ENCODE measurements at regions not wholly inside any gene's neighbourhood (a gene's known extent, or its start where the extent isn't known, plus 50 kb on each side); places are given as distances from the start of the nearest gene placed in this dataset.

GRCh38 chr20:4352348-4352747 is 103.3 kb upstream of the ADRA1D start:
- H3K36me3 ChIP-seq (replicated peaks; ENCODE audit: control insufficient read depth, insufficient read depth, low read length) = no peaks in the 10 kb centered on the region
- no peak overlapping the region for H3K4me3 ChIP-seq (ENCODE audit: insufficient read depth, low read depth, low read length)
- no peak for DNase-seq
- H3K27me3 ChIP-seq (ENCODE audit: control insufficient read depth, insufficient read depth, low read length) = no peaks in the 10 kb centered on the region

GRCh38 chr20:4350096-4350495 is 101.0 kb upstream of the ADRA1D start:
- DNase-seq = no peak

DNA sequence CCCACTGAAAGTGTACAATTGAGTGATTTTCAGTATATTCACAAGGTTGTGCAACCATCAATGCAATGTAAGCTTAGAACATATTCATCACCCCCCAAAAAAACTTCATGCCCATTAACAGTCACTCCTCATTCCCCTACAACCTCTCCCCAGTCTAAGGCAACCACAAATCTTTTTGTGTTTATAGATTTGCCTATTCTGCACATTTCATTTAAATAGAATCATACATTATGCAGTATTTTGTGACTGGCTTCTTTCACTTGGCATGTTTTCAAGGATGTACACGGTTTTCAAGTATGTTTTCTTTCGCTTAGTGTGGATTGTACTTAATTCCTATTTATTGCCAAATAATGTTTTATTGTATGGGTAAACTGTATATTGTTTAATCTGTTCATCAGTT is 95.6 kb upstream of the ADRA1D start:
- Histone ChIP-seq H3K4me3 (ENCODE audit: insufficient read depth, low read depth, low read length) (no peak overlapping the region), H3K36me3 (replicated peaks; ENCODE audit: control insufficient read depth, insufficient read depth, low read length) (no peaks in the 10 kb centered on the region), H3K27me3 (ENCODE audit: control insufficient read depth, insufficient read depth, low read length) (no peaks in the 10 kb centered on the region)
- no peak for DNase-seq

More at GRCh38 chr20:4350096-4350495, 101.0 kb upstream of the ADRA1D start:
- no peaks in the 10 kb centered on the region for H3K27me3 ChIP-seq (ENCODE audit: control insufficient read depth, insufficient read depth, low read length)
- H3K4me3 ChIP-seq (ENCODE audit: insufficient read depth, low read depth, low read length) = no peak overlapping the region
- no peaks in the 10 kb centered on the region for H3K36me3 ChIP-seq (replicated peaks; ENCODE audit: control insufficient read depth, insufficient read depth, low read length)

DNA sequence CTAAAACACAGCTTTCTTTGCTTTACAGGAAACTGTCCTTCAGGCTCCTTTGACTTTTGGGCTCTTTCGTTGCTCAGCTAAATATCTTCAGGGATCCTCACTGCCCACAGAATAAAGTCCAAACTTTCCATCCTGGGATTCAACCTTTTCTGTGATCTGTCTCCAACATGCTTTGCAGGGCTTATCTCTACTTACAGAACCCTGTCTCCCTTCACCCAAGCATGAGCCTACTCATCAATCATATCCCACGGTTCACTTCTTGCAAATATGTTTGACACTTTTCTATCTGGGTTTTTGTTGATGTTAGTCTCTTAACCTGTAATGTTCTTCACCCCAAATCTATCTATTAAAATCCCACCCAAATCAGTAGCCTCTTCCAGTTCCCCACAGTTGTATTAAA is 93.5 kb upstream of the ADRA1D start:
- H3K4me3 ChIP-seq (ENCODE audit: insufficient read depth, low read depth, low read length) = no peak overlapping the region
- no peaks in the 10 kb centered on the region for H3K27me3 ChIP-seq (ENCODE audit: control insufficient read depth, insufficient read depth, low read length)
- DNase-seq = no peak

DNA sequence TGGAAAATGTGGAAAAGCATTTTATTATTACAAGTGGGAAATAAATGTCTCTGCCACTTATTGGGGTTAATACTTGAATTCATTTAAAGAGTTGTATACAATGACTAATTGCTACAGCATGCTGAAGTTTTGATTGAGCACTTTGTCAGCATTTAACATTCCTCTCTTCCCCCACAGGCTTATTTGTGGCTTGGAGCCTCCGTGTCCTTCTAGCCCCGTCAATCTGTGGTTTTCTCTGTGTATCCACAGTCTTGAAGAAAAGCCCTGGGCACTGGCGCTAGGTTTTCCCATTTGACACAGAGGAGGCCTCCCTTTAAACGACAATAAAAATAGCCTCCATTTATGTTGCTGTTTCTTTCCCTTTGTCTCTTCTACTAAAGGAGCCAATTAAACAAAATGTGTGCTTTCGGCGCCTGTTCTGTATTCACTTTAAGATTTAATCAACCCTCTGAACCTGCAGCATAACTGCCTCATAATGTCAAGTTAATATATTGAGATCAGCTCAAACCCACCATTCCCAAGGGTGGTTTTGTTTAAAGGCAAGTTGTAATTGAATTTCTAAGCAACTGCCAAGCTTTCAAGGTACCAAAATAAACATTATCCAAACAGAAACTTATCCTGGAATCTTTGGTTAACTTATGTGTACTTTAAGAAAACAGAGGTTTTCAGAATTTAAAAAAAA is 92.9 kb upstream of the ADRA1D start:
- DNase-seq = no peak
- no peaks in the 10 kb centered on the region for H3K27me3 ChIP-seq (ENCODE audit: control insufficient read depth, insufficient read depth, low read length)
- no peaks in the 10 kb centered on the region for H3K36me3 ChIP-seq (replicated peaks; ENCODE audit: control insufficient read depth, insufficient read depth, low read length)
- no peak overlapping the region for H3K4me3 ChIP-seq (ENCODE audit: insufficient read depth, low read depth, low read length)

More for the DNA sequence above, 93.5 kb upstream of the ADRA1D start:
- H3K36me3 ChIP-seq (replicated peaks; ENCODE audit: control insufficient read depth, insufficient read depth, low read length) = no peaks in the 10 kb centered on the region

GRCh38 chr20:4335722-4336121 is 86.6 kb upstream of the ADRA1D start:
- Histone ChIP-seq H3K27me3 (ENCODE audit: control insufficient read depth, insufficient read depth, low read length) (no peaks in the 10 kb centered on the region; the same call in 1 of the 2 replicates), H3K4me3 (ENCODE audit: insufficient read depth, low read depth, low read length) (no peak overlapping the region), H3K36me3 (replicated peaks; ENCODE audit: control insufficient read depth, insufficient read depth, low read length) (no peaks in the 10 kb centered on the region)
- DNase-seq = no peak

GRCh38 chr20:4332121-4332860 is 83.2 kb upstream of the ADRA1D start:
- DNase-seq = no peak
- Histone ChIP-seq H3K36me3 (replicated peaks; ENCODE audit: control insufficient read depth, insufficient read depth, low read length) (no peaks in the 10 kb centered on the region), H3K27me3 (ENCODE audit: control insufficient read depth, insufficient read depth, low read length) (no peaks in the 10 kb centered on the region; the same call in 1 of the 2 replicates), H3K4me3 (ENCODE audit: insufficient read depth, low read depth, low read length) (no peak overlapping the region)

- no peak overlapping the region for H3K4me3 ChIP-seq (ENCODE audit: insufficient read depth, low read depth, low read length)
- DNase-seq = no peak
- H3K27me3 ChIP-seq (ENCODE audit: control insufficient read depth, insufficient read depth, low read length) = no peaks in the 10 kb centered on the region; the same call in 1 of the 2 replicates
- H3K36me3 ChIP-seq (replicated peaks; ENCODE audit: control insufficient read depth, insufficient read depth, low read length) = no peaks in the 10 kb centered on the region
Measured at GRCh38 chr20:4330011-4330410, 80.9 kb upstream of the ADRA1D start.

GRCh38 chr20:4329232-4329631 is 80.1 kb upstream of the ADRA1D start:
- H3K36me3 ChIP-seq (replicated peaks; ENCODE audit: control insufficient read depth, insufficient read depth, low read length) = no peaks in the 10 kb centered on the region

GRCh38 chr20:4328541-4328940 is 79.5 kb upstream of the ADRA1D start:
- no peak for DNase-seq
- H3K36me3 ChIP-seq (replicated peaks; ENCODE audit: control insufficient read depth, insufficient read depth, low read length) = no peaks in the 10 kb centered on the region
- no peak overlapping the region for H3K4me3 ChIP-seq (ENCODE audit: insufficient read depth, low read depth, low read length)
- H3K27me3 ChIP-seq (ENCODE audit: control insufficient read depth, insufficient read depth, low read length) = no peaks in the 10 kb centered on the region

More at GRCh38 chr20:4329232-4329631, 80.1 kb upstream of the ADRA1D start:
- peak; percentile 40 for DNase-seq
- Histone ChIP-seq H3K4me3 (ENCODE audit: insufficient read depth, low read depth, low read length) (no peak overlapping the region), H3K27me3 (ENCODE audit: control insufficient read depth, insufficient read depth, low read length) (no peaks in the 10 kb centered on the region)

DNA sequence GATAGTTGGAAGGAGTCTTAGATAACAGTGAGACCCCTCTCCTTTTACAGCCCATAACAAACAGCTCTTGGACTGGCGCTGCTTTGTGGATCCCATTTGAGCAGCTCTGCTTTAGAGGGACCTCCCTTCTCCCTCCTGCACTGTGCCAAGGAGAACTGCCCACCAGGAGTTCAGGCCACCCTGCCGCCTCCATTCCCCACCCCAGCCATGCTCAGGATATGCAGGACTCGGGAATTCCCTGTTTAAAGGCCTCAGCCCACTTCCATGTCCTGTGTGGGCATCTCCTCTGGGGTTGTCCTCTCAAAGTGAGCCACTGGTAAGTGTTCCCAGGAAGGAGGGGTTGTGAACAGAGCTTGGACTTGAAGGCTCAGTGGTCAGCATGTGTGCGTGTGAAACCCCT is 78.9 kb upstream of the ADRA1D start:
- no peaks in the 10 kb centered on the region for H3K27me3 ChIP-seq (ENCODE audit: control insufficient read depth, insufficient read depth, low read length)
- DNase-seq = no peak
- H3K36me3 ChIP-seq (replicated peaks; ENCODE audit: control insufficient read depth, insufficient read depth, low read length) = no peaks in the 10 kb centered on the region
- no peak overlapping the region for H3K4me3 ChIP-seq (ENCODE audit: insufficient read depth, low read depth, low read length)

- no peaks in the 10 kb centered on the region for H3K27me3 ChIP-seq (ENCODE audit: control insufficient read depth, insufficient read depth, low read length)
- H3K36me3 ChIP-seq (replicated peaks; ENCODE audit: control insufficient read depth, insufficient read depth, low read length) = no peaks in the 10 kb centered on the region
- H3K4me3 ChIP-seq (ENCODE audit: insufficient read depth, low read depth, low read length) = no peak overlapping the region
- no peak for DNase-seq
Measured at GRCh38 chr20:4326195-4327065, 77.3 kb upstream of the ADRA1D start.

DNA sequence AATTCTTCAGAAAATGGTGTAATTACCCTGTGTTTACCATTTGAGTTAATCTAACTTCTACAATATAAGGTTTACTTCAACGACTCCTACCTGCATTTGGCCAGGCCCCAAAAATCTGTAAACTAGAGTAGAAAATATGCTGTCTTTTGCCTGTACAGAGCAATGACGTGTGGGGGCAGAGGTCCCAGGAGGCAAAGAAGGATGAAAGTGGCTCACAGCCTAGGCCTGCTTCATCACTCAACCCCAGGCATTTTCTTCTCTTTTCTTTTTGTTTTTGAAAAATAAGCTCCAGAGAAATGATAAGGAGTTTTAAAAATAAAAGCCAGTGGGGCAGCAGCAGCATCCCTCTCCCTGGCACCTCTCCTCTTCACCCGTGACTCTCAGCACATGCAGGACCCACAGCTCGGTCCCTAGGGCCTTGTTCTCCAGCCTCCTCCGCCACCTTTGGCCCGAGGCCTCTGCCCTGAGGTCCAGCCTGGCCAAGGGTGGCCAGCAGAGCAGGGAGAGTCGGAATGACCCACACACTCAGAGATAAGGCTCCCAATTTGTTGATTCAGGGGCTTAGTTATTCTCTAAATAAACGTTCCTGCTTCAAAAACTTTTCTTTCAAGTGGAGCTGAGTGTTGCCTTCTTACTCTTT is 76.6 kb upstream of the ADRA1D start:
- H3K36me3 ChIP-seq (replicated peaks; ENCODE audit: control insufficient read depth, insufficient read depth, low read length) = no peaks in the 10 kb centered on the region
- no peaks in the 10 kb centered on the region for H3K27me3 ChIP-seq (ENCODE audit: control insufficient read depth, insufficient read depth, low read length)
- DNase-seq = no peak

DNA sequence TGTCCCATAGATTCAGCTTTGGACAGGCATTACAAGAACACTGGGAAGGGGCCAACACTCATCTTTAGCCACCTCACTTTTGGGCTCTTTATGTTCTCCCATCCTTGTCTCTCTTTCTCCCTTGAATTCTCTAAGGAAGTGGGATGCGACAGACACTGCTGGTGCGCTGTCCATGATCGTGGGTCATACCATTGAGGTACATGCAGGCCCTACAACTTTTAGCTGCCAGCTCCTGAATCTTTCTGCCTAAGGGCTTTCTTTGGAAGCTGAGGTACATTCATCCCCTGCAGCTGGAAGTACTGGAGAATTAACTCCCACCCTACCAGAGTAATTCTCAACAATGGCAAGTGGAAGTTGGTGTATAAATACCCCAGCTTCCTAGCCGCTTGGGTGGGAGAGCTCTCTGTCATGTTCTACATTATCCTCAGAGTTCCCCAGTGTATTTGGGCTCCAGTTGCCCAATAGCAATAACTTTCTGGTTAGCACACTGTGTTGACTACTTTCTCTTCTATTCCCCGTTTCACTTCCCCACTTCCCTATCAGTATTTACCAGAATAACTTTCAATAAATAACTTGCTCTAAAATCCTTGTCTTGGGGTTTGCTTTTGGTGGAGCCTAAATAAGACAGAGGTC is 75.6 kb upstream of the ADRA1D start:
- no peaks in the 10 kb centered on the region for H3K36me3 ChIP-seq (replicated peaks; ENCODE audit: control insufficient read depth, insufficient read depth, low read length)
- no peak for DNase-seq
- no peak overlapping the region for H3K4me3 ChIP-seq (ENCODE audit: insufficient read depth, low read depth, low read length)
- H3K27me3 ChIP-seq (ENCODE audit: control insufficient read depth, insufficient read depth, low read length) = no peaks in the 10 kb centered on the region

More for the DNA sequence above, 76.6 kb upstream of the ADRA1D start:
- H3K4me3 ChIP-seq (ENCODE audit: insufficient read depth, low read depth, low read length) = no peak overlapping the region

Data from H7 (cell line).